Keratinocyte (primary cell): ENCODE measurements at regions not wholly inside any gene's neighbourhood (a gene's known extent, or its start where the extent isn't known, plus 50 kb on each side); places are given as distances from the start of the nearest gene placed in this dataset.

Source experiments
- DNase-seq: peaks from one replicate; pipeline ENCODE4 v3.0.0-alpha.2; 2011; ENCODE audit warnings: low read depth, missing footprints, low spot score
- FAIRE-seq: peaks from 2 replicates; lab custom pipeline; 2011; peaks lifted over from hg19 to GRCh38; lab: Jason Lieb, UNC
- H2AFZ ChIP-seq: 2 replicates; pipeline ENCODE4 v1.6.0; 2012; ENCODE audit warnings: low read length, control low read depth, inconsistent platforms; ENCODE audit not compliant: control insufficient read depth
- H3K27ac ChIP-seq: 2 replicates; pipeline ENCODE4 v1.5.1; 2011; ENCODE audit warnings: low read length; ENCODE audit not compliant: control insufficient read depth, insufficient read depth
- H3K27me3 ChIP-seq: 3 replicates; pipeline ENCODE4 v1.6.0; 2011; ENCODE audit warnings: low read length; ENCODE audit not compliant: control insufficient read depth, insufficient read depth; ENCODE audit errors: extremely low read depth
- H3K36me3 ChIP-seq, 2 experiments: 2 replicates in 1 of 2; 3 replicates in 1 of 2; pipeline ENCODE4 v1.5.1; 2011; ENCODE audit warnings: low read length in 2 of 2, mild to moderate bottlenecking in 1 of 2; ENCODE audit not compliant: control insufficient read depth in 2 of 2, insufficient read depth in 2 of 2; ENCODE audit errors: extremely low read depth in 1 of 2
- H3K4me1 ChIP-seq: 3 replicates; pipeline ENCODE4 v1.5.1; 2011; ENCODE audit warnings: low read length; ENCODE audit not compliant: control insufficient read depth, insufficient read depth; ENCODE audit errors: extremely low read depth
- H3K4me2 ChIP-seq: 3 replicates; pipeline ENCODE4 v1.6.0; 2011; ENCODE audit warnings: low read depth, low read length; ENCODE audit not compliant: control insufficient read depth, insufficient read depth; ENCODE audit errors: extremely low read depth
- H3K4me3 ChIP-seq, 3 experiments: fragments of 200-600 bp in 1 of 3; sonication (generic) in 1 of 3; 2 replicates in 2 of 3; 3 replicates in 1 of 3; pipeline ENCODE4 v1.5.1; 2011 to 2016; ENCODE audit warnings: low read length in 3 of 3, mild to moderate bottlenecking in 3 of 3, control low read depth in 2 of 3, inconsistent platforms in 1 of 3, low read depth in 1 of 3, mixed read lengths in 1 of 3, mixed run types in 1 of 3, moderate library complexity in 1 of 3; ENCODE audit not compliant: control insufficient read depth in 2 of 3, insufficient read depth in 2 of 3; ENCODE audit errors: extremely low read depth in 1 of 3
- H3K79me2 ChIP-seq: 2 replicates; pipeline ENCODE4 v1.6.0; 2012; ENCODE audit warnings: low read length; ENCODE audit not compliant: control insufficient read depth, insufficient read depth
- H3K9ac ChIP-seq: 3 replicates; pipeline ENCODE4 v1.6.0; 2011; ENCODE audit warnings: low read length; ENCODE audit not compliant: control insufficient read depth, insufficient read depth; ENCODE audit errors: extremely low read depth
- H3K9me1 ChIP-seq: 3 replicates; pipeline ENCODE4 v1.6.0; 2011; ENCODE audit warnings: low read length; ENCODE audit not compliant: control insufficient read depth, insufficient read depth; ENCODE audit errors: extremely low read depth
- H3K9me3 ChIP-seq: 2 replicates; pipeline ENCODE4 v1.5.1; 2012; ENCODE audit warnings: low read depth, low read length; ENCODE audit not compliant: control insufficient read depth
- H4K20me1 ChIP-seq: 3 replicates; pipeline ENCODE4 v1.6.0; 2011; ENCODE audit warnings: low read length; ENCODE audit not compliant: control insufficient read depth, insufficient read depth; ENCODE audit errors: extremely low read depth
- EZH2 ChIP-seq: IDR thresholded peaks from one replicate; pipeline ENCODE4 v1.6.1; 2012; ENCODE audit warnings: inconsistent platforms, mild to moderate bottlenecking, low read length, moderate library complexity
- dilution Hi-C: fragments of 300-500 bp; cut with MboI; formaldehyde crosslinking; loops from one replicate; pipeline ENCODE4 v1.7.0; 2020; ENCODE audit warnings: low sequenced_read_pairs; ENCODE audit not compliant: extremely low pct_ligation_motif_present
- TF ChIP-seq, protein P1 (sequence below), 3 experiments: IDR thresholded peaks in 1 of 3; conservative IDR thresholded peaks in 1 of 3; optimal IDR thresholded peaks in 1 of 3; 2 replicates in 2 of 3; 3 replicates in 1 of 3; pipeline versions ENCODE3 to v1.5.1; 2011; ENCODE audit warnings: low read length in 3 of 3, mild to moderate bottlenecking in 3 of 3, moderate library complexity in 2 of 3, control low read depth in 1 of 3, inconsistent platforms in 1 of 3; ENCODE audit not compliant: insufficient read depth in 2 of 3; ENCODE audit errors: extremely low read depth in 1 of 3

DNA sequence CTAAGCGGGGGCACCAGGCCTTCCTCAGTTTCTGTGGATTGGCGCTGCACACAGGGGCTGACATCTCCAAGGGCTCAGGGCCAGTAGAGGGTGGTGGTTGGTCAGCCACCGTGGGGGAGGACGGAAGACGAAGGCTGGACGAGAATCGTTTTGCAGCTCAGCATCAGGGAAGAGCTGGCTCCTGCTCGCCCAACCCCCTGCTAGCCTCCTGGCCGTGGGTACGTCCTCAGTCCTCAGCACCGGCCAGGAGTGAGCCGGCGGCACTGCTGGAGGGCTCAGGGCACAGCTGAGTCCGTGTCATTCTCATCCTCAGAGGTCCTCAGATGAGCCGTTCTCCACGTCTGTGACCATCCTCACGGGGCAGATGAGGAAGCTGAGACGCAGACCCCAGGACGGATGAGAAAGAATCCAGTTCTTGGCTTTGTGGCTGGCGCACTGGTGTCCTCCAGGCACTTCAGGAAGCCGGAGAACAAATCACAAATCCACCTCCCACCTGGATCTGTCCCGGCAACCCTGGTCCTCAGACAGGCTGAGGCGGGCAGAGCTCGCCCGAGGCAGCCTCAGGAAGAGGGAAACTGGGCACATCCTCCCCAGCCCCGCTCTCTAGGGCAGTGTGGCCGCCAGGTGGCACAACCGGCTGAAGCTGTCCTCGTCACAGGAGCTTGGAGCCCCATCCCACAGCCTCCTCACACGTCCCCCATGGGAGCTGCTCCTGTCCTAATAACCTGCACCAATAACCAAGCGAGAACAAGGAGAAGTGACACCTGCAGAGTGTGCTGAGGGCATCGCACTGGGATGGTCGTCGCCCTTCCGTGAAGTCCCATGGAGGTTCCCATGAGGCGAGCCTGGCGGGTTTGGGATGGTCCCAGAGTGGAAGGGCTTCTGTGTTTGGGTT lies 393.7 kb downstream of the BRD1 start:
- no peaks in the 10 kb centered on the region for H3K27me3 ChIP-seq
- dilution Hi-C loops, result no loop called here
- H3K4me3 ChIP-seq, result no peak overlapping the region
- DNase-seq (no peak), FAIRE-seq (no peak)
- no peaks in the 10 kb centered on the region for H3K36me3 ChIP-seq
- TF ChIP-seq, protein P1, sequence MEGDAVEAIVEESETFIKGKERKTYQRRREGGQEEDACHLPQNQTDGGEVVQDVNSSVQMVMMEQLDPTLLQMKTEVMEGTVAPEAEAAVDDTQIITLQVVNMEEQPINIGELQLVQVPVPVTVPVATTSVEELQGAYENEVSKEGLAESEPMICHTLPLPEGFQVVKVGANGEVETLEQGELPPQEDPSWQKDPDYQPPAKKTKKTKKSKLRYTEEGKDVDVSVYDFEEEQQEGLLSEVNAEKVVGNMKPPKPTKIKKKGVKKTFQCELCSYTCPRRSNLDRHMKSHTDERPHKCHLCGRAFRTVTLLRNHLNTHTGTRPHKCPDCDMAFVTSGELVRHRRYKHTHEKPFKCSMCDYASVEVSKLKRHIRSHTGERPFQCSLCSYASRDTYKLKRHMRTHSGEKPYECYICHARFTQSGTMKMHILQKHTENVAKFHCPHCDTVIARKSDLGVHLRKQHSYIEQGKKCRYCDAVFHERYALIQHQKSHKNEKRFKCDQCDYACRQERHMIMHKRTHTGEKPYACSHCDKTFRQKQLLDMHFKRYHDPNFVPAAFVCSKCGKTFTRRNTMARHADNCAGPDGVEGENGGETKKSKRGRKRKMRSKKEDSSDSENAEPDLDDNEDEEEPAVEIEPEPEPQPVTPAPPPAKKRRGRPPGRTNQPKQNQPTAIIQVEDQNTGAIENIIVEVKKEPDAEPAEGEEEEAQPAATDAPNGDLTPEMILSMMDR (optimal IDR thresholded peaks at IDR 0.05 in 1 of 3, IDR thresholded peaks at IDR 0.05 in 1 of 3, conservative IDR thresholded peaks at IDR 0.05 in 1 of 3; ENCODE audit: extremely low read depth in 1 of 3, insufficient read depth in 2 of 3, low read length in 3 of 3), result no peak
- TF ChIP-seq EZH2, result no peak
- H3K27ac ChIP-seq, result no peak overlapping the region
- H2AFZ ChIP-seq, result no peak overlapping the region
- H3K4me2 ChIP-seq, result no peak overlapping the region
- H3K79me2 ChIP-seq, result no peaks in the 10 kb centered on the region
- no peaks in the 10 kb centered on the region for H4K20me1 ChIP-seq
- peaks cover 27% of the 10 kb centered on the region for H3K9me3 ChIP-seq
- H3K4me1 ChIP-seq, result no peaks in the 10 kb centered on the region
- H3K9me1 ChIP-seq, result no peaks in the 10 kb centered on the region
- H3K9ac ChIP-seq, result no peak overlapping the region

DNA sequence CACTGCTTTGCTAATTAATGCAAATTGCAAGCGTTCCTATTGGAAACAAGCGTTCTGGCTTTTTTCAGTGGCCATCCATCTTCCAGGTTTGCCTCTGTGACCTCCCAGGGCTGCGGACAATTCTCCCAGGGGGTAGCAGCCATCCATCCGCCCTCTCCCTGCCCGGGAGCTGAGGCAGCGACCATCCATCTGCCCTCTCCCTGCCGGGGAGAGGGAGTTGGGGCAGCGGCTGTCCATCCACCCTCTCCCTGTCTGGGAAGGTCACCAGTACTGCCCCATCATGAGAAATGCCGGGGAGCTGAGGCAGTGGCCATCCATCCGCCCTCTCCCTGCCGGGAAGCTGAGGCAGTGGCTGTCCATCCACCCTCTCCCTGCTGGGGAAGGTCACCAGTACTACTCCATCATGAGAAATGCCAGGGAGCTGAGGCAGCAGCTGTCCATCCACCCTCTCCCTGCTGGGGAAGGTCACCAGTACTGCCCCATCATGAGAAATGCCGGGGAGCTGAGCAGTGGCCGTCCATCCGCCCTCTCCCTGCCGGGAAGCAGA lies 394.7 kb downstream of the BRD1 start:
- H3K9me3 ChIP-seq, result peaks cover 26% of the 10 kb centered on the region
- no peaks in the 10 kb centered on the region for H3K79me2 ChIP-seq
- DNase-seq, result no peak
- FAIRE-seq, result no peak
- no peaks in the 10 kb centered on the region for H3K27me3 ChIP-seq
- dilution Hi-C loops, result no loop called here
- H4K20me1 ChIP-seq, result no peaks in the 10 kb centered on the region
- no peak overlapping the region for H3K4me3 ChIP-seq
- no peak for TF ChIP-seq EZH2
- TF ChIP-seq, protein P1 (optimal IDR thresholded peaks at IDR 0.05 in 1 of 3, IDR thresholded peaks at IDR 0.05 in 1 of 3, conservative IDR thresholded peaks at IDR 0.05 in 1 of 3; ENCODE audit: extremely low read depth in 1 of 3, insufficient read depth in 2 of 3, low read length in 3 of 3), result no peak
- no peaks in the 10 kb centered on the region for H3K9me1 ChIP-seq
- no peak overlapping the region for H3K9ac ChIP-seq
- H2AFZ ChIP-seq, result no peak overlapping the region
- no peak overlapping the region for H3K4me2 ChIP-seq
- H3K4me1 ChIP-seq, result no peaks in the 10 kb centered on the region
- H3K36me3 ChIP-seq, result no peaks in the 10 kb centered on the region
- H3K27ac ChIP-seq, result no peak overlapping the region
